NCI-H1417 treated with DMSO at 0.1 percent for 48 hours (cell line): ENCODE measurements at regions not wholly inside any gene's neighbourhood (a gene's known extent, or its start where the extent isn't known, plus 50 kb on each side); places are given as distances from the start of the nearest gene placed in this dataset.

Experiments
- DNase-seq: peaks from one replicate; lab custom pipeline; 2025; lab: John Stamatoyannopoulos, UW

DNA sequence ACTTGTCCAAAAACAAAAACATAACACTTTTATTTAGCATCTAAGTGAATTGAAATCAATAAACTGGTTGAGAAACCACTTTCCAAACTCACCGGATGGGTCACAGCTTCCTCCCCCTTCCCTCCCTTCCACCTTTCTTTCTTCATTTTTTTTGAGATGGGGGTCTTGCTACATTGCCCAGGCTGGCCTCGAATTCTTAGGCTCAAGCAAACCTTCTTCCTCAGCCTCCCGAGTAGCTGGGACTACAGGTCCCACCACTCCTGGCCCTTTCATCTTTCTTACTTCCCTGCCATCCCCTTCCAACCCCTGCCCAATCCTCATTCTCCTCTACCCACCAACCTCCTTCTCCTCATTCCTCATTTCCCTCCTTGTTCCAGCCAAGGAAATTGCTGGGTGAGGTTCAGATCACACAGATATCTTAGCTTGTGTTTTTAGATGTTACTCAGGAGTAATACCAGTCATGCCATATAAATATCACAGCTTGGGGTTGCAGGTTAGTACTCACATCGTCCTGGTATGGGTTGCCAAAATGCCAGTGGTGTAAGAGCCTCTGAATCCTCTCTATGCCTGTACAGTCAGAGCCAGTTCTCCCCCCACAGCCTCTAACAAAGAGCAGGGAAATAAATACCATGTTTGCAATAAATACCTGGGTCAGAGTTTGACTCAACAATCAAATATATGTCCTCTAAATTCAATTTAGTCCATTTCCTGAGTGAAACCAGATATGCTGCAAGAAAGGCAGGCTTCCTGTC, 132.7 kb upstream of the NDUFV2 start:
- DNase-seq: no peak

DNA sequence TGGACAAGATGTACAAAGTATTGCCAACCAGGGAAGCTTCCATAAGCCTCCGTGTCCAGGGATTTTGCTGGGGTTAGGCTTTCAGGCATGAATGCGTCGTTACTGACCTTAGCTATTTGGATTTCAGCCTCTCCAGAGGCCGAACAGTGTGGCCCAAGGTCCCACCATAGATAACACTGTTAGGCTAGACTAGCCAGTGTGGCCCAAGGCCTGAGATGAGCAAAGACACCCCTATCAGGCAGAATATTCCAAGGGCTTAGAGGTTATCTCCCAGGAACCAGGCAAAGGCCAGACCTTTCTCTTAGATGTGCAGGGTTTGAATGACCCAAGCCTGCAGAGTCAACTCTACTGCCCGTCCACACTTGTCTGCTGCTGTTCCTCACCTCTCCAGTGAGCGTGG, 131.7 kb upstream of the NDUFV2 start:
- DNase-seq: no peak

DNA sequence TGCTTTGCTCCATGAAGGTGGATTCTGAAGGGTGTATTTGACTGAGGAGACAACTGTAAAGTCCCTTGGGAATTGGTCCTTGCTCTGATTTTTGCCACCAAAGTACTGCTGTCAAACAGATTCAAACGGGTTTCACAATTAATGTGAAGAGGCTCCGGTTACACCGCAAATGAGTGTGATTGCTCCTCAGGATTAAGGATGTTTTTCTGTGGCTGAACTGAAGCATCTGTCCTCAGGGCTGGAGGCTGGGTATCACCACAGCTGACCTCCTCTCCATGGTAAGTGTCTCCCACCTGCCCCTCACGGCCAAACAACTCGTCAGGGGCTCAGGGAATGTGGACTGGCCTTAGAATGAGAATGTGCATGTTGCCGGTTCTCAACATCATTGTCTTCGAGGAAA, 130.4 kb upstream of the NDUFV2 start:
- no peak for DNase-seq

DNA sequence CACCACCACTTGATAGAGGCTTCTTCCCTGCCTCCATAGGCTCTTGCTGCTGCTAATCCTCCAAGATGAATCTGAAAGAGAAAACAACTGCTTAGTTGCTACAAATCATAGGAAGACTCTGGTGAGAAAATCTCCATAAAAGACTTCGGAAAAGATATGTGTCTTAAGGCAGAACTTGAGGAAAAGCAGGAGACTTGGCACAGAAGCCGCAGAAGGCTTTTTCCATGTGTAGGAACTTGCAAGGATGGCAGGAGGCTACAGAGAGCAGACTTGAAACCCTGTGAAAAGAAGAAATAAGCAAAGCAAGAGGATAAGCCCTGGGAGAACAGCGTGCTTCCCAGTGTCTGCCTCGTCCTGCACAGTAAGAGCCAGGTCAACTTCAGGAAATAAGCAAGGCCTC, 128.2 kb upstream of the NDUFV2 start:
- DNase-seq: no peak

DNA sequence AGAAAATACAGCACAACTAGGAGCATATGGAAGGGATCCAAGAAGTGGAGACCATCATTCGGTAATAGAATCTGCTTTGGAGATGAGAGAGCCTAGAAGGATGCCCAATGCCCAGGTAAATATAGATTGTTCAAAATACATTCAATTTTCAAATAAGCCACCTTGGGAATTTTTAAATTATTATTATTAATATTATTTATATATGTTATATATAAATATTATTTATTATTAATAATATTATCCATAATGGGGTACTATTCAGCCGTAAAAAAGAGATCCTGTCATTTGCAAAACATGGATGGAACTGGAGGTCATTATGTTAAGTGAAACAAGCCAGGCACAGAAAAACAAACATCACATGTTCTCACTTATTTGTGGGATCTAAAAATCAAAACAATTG, 127.8 kb upstream of the NDUFV2 start:
- DNase-seq: no peak

DNA sequence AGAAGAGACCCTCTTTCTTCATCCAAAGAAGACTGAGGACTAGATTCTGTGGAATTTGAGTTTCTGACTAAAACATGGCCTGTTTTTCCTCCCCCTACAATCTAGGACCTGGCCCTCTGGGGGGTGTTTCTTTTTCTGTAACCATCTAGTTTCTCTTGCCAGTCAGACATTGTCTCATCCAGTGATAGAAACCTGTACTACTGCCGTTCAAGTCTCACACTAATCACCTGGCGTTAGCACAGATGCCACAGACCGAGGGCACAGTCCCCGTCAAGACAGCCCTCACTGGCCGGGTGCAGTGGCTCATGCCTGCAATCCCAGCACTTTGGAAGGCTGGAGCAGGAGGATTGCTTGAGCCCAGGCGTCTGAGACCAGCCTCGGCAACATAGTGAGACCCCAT, 126.9 kb upstream of the NDUFV2 start:
- no peak for DNase-seq

DNA sequence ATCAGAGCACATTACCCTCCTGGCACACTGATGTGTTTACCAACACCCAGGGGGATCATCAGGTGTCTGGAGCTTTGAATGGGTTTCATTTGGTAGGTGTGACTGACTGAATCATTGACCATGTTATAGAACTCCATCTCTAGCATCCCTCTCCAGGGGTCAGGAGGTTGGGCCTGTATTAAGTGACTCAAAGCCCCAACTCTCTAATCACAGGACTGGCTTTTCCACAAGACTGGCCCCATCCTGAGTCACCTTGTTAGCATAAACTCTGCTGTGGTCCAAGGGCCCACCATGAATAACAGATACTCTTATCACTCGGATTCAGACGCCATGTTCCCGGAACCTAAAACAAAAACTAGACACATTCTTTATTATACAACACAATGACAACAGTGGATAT, 125.9 kb upstream of the NDUFV2 start:
- DNase-seq: no peak

DNA sequence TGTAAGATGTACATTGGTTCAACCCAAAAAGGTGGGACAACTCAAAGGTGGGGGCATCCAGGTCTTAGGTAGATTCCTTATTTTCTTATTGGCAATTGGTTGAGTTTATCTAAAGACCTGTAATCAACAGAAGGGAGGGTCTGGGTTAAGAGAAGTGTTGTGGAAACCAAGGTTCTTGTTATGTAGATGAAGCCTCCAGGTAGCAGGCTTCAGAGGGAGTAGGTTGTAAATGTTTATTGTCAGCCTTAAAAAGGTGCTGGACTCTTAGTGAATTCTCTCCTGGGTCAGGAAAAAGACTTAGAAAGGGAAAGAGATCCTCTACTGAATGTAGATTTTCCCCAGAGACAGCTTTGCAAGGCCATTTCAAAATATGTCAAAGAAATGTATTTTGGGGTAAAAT, 125.3 kb upstream of the NDUFV2 start:
- no peak for DNase-seq

DNA sequence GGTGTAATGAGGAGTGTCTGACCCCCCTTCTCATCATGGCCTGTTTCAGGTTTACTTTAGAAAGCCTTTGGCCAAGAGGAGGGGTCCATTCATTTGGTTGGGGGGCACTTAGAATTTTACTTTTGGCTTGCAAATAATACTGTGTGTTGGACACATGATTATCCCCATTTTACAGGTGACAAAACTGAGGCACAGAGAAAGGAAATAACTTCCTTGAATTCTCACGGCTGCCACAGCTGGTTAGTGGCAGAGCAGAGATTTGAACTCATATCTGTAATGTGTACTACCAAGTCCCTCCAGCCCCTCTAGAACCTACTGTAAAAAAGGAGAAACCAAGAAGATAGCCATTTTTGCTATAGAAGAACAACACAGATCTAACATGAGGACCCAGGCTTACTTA, 124.8 kb upstream of the NDUFV2 start:
- DNase-seq: no peak

DNA sequence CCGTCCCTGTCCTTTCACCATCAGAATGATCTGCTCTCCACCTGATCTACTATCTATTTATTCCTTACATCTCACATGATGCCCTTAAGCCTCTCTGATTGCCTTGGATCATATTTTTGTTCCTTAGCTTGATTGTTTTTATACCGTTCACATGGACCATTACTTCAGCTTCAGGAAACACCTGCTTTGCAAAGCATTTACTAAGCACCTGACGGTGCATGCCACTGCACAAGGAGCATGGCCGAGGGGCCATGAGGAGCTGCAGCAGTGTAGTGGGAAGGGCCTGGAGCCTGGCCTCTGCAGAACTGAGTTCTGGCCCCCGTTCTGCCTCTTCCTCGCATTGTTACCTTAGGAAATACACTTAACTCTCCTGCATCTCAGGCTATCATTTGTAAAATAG, 124.1 kb upstream of the NDUFV2 start:
- DNase-seq: no peak

DNA sequence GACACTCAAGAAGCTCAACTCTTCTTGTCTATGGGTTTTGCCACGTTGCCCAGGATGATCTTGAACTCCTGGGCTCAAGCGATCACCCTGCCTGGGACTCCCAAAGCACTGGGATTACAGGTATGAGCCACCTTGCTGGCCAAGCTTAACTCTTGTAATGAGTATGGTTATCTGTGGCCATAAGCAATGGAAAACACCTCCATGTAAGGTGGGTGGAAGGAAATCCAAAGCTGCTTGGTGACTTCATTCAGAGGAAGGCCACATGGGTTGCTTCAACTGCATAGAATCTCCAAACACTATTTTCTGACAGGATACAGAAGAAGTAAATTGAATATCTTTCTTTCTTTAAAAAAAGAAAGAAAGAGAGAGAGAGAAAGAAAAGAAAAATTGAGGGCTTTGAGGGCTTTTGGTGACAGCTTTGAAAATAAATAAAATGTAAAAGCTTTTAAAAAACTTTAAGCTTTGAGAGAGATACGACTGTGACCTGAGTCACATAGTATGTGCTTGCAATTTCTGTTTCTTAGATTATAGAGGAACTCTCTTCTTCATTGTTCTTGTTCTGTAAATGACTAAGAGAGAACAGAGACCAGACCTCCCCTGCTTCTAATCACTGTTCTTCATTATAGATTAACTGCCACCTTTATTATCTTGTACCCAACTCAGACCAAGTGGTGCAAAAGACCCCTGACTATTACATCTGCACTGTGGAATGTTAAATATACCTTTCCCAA, 123.1 kb upstream of the NDUFV2 start:
- DNase-seq: no peak

DNA sequence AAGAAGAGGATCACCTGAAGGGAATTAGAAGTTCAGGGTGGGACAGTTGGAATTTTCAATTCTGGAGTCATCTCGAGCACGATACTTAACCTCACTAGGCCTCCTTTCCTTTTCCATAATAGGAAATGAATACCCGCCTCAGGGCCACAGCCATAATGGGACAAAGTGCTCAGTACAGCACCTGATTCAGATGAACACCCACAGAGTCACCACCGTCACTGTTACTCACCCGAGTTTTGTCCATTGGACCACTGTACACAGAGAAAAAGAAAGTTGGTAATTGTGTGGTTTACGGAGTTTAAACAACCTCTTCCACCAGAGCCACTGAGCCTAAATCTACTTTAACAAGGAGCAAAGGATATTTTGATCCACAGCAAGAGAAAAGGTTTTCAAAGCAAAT, 122.0 kb upstream of the NDUFV2 start:
- no peak for DNase-seq

DNA sequence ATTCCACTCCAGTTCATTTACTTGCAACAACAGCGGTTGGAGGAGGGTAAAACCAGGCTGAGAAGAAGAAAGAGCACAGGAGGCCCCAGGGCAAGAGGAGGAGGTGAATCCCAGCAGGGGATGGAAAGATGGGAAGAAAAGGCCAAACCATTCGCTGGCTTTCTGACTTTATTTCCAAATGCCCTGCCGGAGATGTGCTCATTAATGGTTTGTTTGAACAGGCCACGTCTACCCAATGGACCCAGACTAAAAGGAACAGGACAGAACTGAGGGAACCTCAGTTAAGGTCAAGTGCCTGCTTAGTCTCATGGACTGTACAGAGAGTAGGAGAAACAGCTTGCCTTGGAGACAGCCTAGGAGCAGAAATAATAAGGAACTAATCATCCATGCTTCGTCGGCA, 121.6 kb upstream of the NDUFV2 start:
- no peak for DNase-seq

DNA sequence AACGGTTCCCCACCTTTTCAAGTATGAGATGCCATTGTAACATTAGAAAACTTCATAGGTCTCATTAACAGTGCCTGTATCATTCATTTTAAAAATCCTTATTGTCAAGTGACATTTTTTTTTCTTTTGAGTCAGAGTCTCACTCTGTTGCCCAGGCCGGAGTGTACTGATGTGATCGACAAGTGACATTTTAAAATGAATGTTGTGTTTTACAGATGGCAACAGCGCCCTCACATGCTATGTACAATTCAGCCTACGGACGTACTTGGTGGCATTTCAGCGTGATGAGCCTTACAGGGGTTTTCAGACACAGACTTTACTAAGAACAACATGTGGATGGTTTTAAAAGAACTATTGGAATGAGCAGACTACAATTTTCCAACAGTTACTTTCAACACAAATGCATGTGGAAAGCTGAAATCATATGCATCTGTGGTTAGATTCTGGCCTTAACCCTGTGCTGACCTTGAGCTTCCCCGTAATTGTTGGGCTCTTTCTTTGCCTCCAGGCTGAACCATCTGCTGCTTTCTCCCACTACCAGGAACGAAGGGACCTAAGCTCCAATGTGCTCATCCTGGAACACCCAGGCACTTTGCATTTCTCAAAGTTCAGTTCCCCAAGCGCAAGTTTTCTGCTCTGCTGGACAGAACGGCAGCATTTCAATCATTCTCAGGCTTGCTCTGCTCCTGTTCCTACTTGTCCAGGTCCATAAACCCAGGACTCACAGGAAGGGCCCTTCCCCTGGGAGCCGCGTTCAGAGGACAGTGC, 119.9 kb upstream of the NDUFV2 start:
- no peak for DNase-seq

DNA sequence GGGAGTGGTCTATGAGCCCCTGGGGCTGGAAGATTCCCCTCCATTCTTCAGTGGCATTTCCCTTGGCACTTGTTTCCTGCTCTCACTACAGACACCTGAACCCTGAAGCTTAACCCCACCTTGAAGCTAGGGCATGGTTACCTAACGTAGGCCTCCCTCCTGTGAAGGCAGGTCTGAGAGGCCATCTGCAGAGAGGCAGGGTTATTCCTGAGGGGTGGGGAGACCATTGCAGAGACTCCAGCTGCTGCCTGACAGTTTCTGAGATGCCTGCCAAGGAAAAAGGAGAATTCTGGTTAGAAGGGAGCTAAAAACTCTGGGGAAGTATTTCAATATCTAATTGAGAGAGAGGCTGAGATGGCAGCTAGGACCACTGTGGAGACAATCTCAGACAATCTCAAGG, 119.3 kb upstream of the NDUFV2 start:
- DNase-seq: no peak

DNA sequence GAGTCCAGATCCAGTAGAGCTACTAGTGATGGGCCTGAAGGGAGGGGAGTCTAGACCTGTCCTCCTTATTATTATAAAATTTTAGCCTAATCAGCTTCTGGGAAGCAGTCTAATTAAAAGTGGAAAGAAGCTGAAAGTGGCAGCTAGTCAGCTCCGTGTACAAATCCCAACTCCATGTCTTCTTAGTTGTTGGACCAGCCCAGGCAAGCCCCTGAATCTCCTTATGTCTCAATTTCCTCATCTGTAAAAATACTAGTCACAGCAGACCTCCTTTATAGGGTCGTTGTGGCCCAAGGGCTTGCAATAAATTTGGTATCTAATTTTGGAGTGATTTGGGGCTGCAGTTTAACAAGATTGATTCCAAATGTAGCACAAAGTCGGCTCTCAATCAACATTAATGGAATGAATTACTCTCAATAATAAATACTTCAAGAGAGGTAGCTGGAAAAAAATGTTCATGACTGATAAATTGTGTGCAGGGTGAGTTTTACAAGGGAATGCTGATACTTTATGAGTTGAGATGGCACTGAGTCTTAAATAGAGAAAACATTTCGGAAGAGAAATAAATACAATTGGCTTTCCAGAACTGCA, 118.3 kb upstream of the NDUFV2 start:
- DNase-seq: no peak

DNA sequence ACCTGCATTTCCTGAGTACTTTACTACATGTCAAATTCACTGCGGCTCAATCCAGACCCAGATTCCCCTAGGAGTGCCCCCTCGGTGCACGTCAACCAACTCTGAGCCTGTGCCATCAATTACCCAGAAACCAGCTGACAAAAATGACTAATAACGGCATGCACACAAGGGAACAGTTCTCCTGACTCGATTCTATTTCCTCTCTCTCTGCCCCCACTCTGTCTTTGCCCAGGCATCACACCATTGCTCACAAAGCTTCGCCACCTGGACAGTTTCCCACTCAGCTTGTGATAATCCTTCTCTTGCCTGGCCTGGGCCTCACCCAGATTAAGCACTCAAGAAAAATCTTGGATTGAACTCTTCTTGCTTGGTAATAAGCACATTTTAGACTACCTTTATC, 115.3 kb upstream of the NDUFV2 start:
- no peak for DNase-seq

DNA sequence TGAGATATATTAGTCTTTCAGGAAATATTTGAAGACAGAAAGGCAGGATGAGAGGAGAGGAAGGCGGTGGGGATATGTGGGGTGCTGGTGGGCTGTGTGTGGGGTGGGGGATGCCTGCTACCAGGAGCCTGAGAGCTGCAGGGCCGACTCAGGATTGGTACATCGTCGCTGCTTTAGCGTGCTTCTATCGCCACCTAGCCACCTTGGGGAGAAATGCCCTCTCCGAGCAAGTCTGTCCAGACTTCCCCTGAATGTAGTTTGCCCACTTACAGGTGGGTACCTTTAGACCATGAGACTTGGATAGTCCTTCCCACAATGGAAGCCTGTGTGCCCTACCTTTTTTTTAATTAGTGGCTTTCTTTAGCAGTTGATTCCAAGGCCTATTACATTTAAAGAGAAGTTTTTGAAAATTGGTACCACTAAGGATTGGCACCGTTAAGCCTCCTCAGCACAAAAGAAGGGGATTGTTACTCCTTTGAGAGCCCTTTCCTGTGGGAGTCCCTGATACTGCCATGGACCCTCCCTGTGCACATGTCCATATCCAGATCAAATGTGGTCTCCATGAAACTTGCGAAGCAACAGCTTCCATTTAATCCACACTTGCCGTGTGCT, 114.1 kb upstream of the NDUFV2 start:
- DNase-seq: peak; percentile 24

DNA sequence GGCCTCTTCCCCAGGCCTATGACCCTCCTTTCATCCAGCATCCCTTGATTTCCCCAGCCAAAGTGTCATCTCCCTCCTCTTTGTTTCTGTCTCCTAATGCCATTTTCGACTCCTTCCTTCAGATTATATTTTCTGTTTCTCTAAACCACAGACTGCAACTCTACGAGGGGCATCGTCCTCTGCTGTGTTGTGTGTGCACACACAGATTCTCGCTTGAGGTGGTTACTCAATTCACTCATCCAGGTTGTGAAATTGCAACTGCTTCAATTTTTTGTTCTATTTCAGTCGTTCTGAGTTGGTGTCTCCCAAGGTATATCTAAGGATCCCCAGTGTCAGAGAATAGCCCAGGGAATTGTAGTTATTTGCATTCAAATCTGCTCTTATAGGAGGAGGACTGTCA, 113.5 kb upstream of the NDUFV2 start:
- no peak for DNase-seq

DNA sequence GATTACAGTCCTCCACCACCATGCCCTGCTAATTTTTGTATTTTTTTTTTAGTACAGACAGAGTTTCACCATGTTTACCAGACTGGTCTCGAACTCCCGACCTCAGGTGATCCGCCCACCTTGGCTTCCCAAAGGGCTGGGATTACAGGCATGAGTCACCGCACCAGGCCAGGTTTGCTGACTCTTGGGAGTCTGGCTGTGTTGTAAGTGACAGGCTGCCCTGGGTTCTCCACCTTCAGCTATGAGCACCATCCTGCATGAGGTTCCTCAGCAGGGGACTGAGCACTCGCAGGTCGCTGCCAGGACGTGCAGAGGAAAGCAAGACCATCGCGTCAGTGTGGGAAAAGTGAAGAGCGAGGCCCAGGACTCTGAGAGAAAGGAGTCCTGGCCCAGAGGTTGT, 112.6 kb upstream of the NDUFV2 start:
- DNase-seq: no peak

DNA sequence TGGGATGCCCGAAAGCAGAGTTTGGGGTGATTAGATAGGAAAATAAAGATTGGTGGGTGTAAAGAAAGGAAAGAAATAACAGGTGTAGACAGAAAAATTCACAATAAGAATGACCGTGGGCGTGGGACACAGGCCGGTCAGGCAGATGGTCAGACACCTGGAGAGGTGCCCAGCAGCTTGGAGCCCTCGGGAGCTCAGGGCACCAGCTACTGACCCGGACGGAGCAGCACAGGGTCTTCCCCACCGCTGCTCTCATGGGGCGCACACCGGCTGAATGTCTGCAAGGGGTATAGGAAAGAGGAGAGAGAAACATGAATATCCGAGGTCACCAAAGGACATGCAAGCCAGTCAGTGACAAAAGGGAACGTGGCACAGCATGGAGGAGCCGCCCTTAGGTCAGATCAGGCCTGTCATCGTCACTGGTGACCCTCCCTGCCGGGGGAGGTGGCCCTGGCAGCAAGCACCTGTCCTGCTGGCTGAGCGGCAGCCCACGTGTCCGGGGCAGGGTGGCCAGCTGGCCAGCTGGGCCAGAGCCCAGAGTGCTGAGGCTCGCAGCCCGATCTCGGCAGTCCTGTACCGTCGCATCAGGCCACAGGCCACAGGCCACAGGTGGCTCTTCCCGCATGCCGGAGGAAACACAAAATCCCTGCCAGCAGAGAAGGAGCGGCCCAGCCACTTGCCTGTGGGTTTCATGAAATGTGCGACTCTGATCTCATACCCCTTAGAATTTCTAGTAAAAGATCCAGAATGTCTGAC, 112.0 kb upstream of the NDUFV2 start:
- no peak for DNase-seq

DNA sequence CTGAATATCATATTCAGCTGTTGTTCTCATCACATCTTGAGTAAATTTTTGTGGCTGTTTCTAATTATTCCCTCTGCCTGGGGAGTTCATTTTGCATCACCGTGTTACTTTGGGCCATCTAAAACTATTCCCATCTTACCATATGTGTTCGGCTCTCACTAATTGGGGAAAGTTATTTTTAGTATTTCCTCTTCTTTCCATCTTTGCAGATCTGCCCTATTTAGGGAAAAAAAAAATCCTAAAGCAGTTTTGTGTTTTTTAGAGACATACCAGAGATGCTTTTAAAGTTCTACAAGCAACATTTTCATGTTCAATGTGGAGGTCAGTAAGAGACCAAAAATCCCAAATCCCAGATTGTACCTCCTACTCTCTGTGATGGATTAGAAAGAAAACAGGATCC, 111.3 kb upstream of the NDUFV2 start:
- DNase-seq: no peak
